ENCODE measurements at regions not wholly inside any gene's neighbourhood (a gene's known extent, or its start where the extent isn't known, plus 50 kb on each side); places are given as distances from the start of the nearest gene placed in this dataset.

GRCh38 chr6:43903739-43904290, 133.8 kb downstream of the VEGFA start:
- no peak for DNase-seq (ENCODE audit: low spot score)

GRCh38 chr6:43901733-43902230, 131.8 kb downstream of the VEGFA start:
- no peak for DNase-seq (ENCODE audit: low spot score)

GRCh38 chr6:43900916-43901732, 131.1 kb downstream of the VEGFA start:
- no peak for DNase-seq (ENCODE audit: low spot score)

- no peak for DNase-seq (ENCODE audit: low spot score)
These were observed 130.5 kb downstream of the VEGFA start for GRCh38 chr6:43900560-43900915.

GRCh38 chr6:43899830-43900229, 129.8 kb downstream of the VEGFA start:
- DNase-seq (ENCODE audit: low spot score), result no peak

GRCh38 chr6:43898358-43899131, 128.5 kb downstream of the VEGFA start:
- DNase-seq (ENCODE audit: low spot score), result no peak

- DNase-seq (ENCODE audit: low spot score), result no peak
These were observed 127.7 kb downstream of the VEGFA start for GRCh38 chr6:43897571-43898302.

- DNase-seq (ENCODE audit: low spot score), result no peak
These were observed 126.6 kb downstream of the VEGFA start for GRCh38 chr6:43896329-43897255.

GRCh38 chr6:43895656-43896328, 125.8 kb downstream of the VEGFA start:
- DNase-seq (ENCODE audit: low spot score), result no peak

- no peak for DNase-seq (ENCODE audit: low spot score)
These were observed 123.1 kb downstream of the VEGFA start for GRCh38 chr6:43893073-43893472.

- no peak for DNase-seq (ENCODE audit: low spot score)
These were observed 121.3 kb downstream of the VEGFA start for GRCh38 chr6:43891072-43891870.

- no peak for DNase-seq (ENCODE audit: low spot score)
These were observed 120.4 kb downstream of the VEGFA start for GRCh38 chr6:43890197-43891062.

GRCh38 chr6:43887906-43888683, 118.1 kb downstream of the VEGFA start:
- DNase-seq (ENCODE audit: low spot score), result no peak

- DNase-seq (ENCODE audit: low spot score), result no peak
These were observed 117.4 kb downstream of the VEGFA start for GRCh38 chr6:43887340-43887858.

GRCh38 chr6:43886717-43887339, 116.8 kb downstream of the VEGFA start:
- DNase-seq (ENCODE audit: low spot score), result no peak

GRCh38 chr6:43886067-43886461, 116.1 kb downstream of the VEGFA start:
- no peak for DNase-seq (ENCODE audit: low spot score)

GRCh38 chr6:43885399-43886066, 115.5 kb downstream of the VEGFA start:
- DNase-seq (ENCODE audit: low spot score), result no peak
